IMR-90 (cell line): ENCODE measurements at regions not wholly inside any gene's neighbourhood (a gene's known extent, or its start where the extent isn't known, plus 50 kb on each side); places are given as distances from the start of the nearest gene placed in this dataset.

ENCODE experiments used
- ATAC-seq: fragments of 200-7000 bp; cut with Tn5 transposase; 2 replicates; pipeline ENCODE4 v1.9.1; 2020; ENCODE audit warnings: low read depth, mild to moderate bottlenecking, moderate library complexity
- BruUV-seq: library from RNA; stranded (reverse); fragments of 400-500 nt; replicated peaks from 2 replicates; lab custom pipeline; 2021; lab: Mats Ljungman, UMichigan
- CTCF ChIA-PET: fragments of 300-600 bp; formaldehyde crosslinking; extraction: SDS; loops from one replicate; lab custom pipeline; 2021; ENCODE audit warnings: antibody characterized with exemption; lab: Yijun Ruan, JAX
- POLR2A ChIA-PET: fragments of 300-600 bp; sonication (Branson Sonifier 250); formaldehyde crosslinking; loops from one replicate; lab custom pipeline; 2022; ENCODE audit warnings: antibody characterized with exemption; ENCODE audit not compliant: unreplicated experiment; lab: Charles Lee
- DNase-seq: peaks from one replicate; pipeline ENCODE4 v3.0.0; 2013
- H2AFZ ChIP-seq: replicated peaks from 2 replicates; pipeline ENCODE3; 2013; ENCODE audit warnings: low read length, mild to moderate bottlenecking; ENCODE audit not compliant: poor library complexity
- H2AK5ac ChIP-seq: 2 replicates; pipeline ENCODE4 v1.6.1; 2013; ENCODE audit warnings: low read depth, low read length, inconsistent platforms
- H2AK9ac ChIP-seq: replicated peaks from 2 replicates; pipeline ENCODE3; 2013; ENCODE audit warnings: mild to moderate bottlenecking, low read depth, low read length, moderate library complexity; ENCODE audit not compliant: poor library complexity
- H2BK120ac ChIP-seq: 2 replicates; pipeline ENCODE4 v1.6.1; 2013; ENCODE audit warnings: low read depth, low read length, inconsistent platforms
- H2BK15ac ChIP-seq: 3 replicates; pipeline ENCODE4 v1.6.1; 2013; ENCODE audit warnings: low read depth, low read length, inconsistent platforms
- H2BK20ac ChIP-seq: 2 replicates; pipeline ENCODE4 v1.6.1; 2013; ENCODE audit warnings: low read depth, mild to moderate bottlenecking, inconsistent platforms, low read length, moderate library complexity
- H2BK5ac ChIP-seq: 2 replicates; pipeline ENCODE4 v1.6.1; 2013; ENCODE audit warnings: mild to moderate bottlenecking, low read depth, low read length, inconsistent platforms; ENCODE audit not compliant: poor library complexity, severe bottlenecking
- H3K14ac ChIP-seq: replicated peaks from 2 replicates; pipeline ENCODE4 v1.6.1; 2013; ENCODE audit warnings: low read depth, low read length, inconsistent platforms
- H3K18ac ChIP-seq: 2 replicates; pipeline ENCODE4 v1.6.1; 2013; ENCODE audit warnings: low read depth, low read length, control low read depth
- H3K23ac ChIP-seq: 2 replicates; pipeline ENCODE4 v1.6.1; 2013; ENCODE audit warnings: low read depth, low read length, inconsistent platforms
- H3K27ac ChIP-seq: 2 replicates; pipeline ENCODE4 v1.5.1; 2013; ENCODE audit warnings: mild to moderate bottlenecking, control low read depth, low read length; ENCODE audit not compliant: insufficient read depth
- H3K27me3 ChIP-seq: 2 replicates; pipeline ENCODE4 v1.6.1; 2013; ENCODE audit warnings: low read length; ENCODE audit not compliant: control insufficient read depth, insufficient read depth
- H3K36me3 ChIP-seq: 2 replicates; pipeline ENCODE4 v1.6.1; 2013; ENCODE audit warnings: low read length, mixed read lengths; ENCODE audit not compliant: control insufficient read depth, insufficient read depth
- H3K4ac ChIP-seq: 2 replicates; pipeline ENCODE4 v1.6.1; 2013; ENCODE audit warnings: low read depth, low read length, inconsistent platforms
- H3K4me1 ChIP-seq: 2 replicates; pipeline ENCODE4 v1.6.1; 2013; ENCODE audit warnings: low read length, mixed read lengths; ENCODE audit not compliant: control insufficient read depth, insufficient read depth
- H3K4me2 ChIP-seq: 2 replicates; pipeline ENCODE4 v1.6.1; 2013; ENCODE audit warnings: low read depth, mild to moderate bottlenecking, control low read depth, low read length, moderate library complexity
- H3K4me3 ChIP-seq: 2 replicates; pipeline ENCODE4 v1.5.1; 2013; ENCODE audit warnings: low read depth, mild to moderate bottlenecking, control low read depth, low read length, moderate library complexity; ENCODE audit not compliant: insufficient read depth
- H3K56ac ChIP-seq: 2 replicates; pipeline ENCODE4 v1.6.1; 2013; ENCODE audit warnings: low read length, inconsistent platforms; ENCODE audit not compliant: insufficient read depth; ENCODE audit errors: extremely low read depth
- H3K79me1 ChIP-seq, 2 experiments: 2 replicates each; pipeline ENCODE4 v1.6.1; 2013; ENCODE audit warnings: low read length in 2 of 2, inconsistent platforms in 1 of 2, low read depth in 1 of 2
- H3K9ac ChIP-seq: 2 replicates; pipeline ENCODE4 v1.6.1; 2013; ENCODE audit warnings: low read depth, low read length, control low read depth
- H3K9me1 ChIP-seq: 2 replicates; pipeline ENCODE4 v1.6.1; 2013; ENCODE audit warnings: low read length, inconsistent platforms; ENCODE audit not compliant: insufficient read depth
- H3K9me3 ChIP-seq: 2 replicates; pipeline ENCODE4 v1.6.1; 2013; ENCODE audit warnings: low read length; ENCODE audit not compliant: control insufficient read depth, insufficient read depth
- H4K20me1 ChIP-seq: 2 replicates; pipeline ENCODE4 v1.6.1; 2013; ENCODE audit warnings: low read length, inconsistent platforms; ENCODE audit not compliant: insufficient read depth
- H4K5ac ChIP-seq: 2 replicates; pipeline ENCODE4 v1.6.1; 2013; ENCODE audit warnings: mild to moderate bottlenecking, low read depth, low read length, control low read depth
- H4K8ac ChIP-seq, 2 experiments: 2 replicates each; pipeline ENCODE4 v1.6.1; 2013; ENCODE audit warnings: low read depth in 2 of 2, low read length in 2 of 2, control low read depth in 1 of 2, inconsistent platforms in 1 of 2
- H4K91ac ChIP-seq: 2 replicates; pipeline ENCODE4 v1.6.1; 2013; ENCODE audit warnings: low read depth, low read length, inconsistent platforms; ENCODE audit not compliant: insufficient read depth
- BHLHE40 ChIP-seq: fragments of 150-350 bp; IDR thresholded peaks from 2 replicates; pipeline ENCODE4 v1.6.1; 2016; ENCODE audit warnings: mild to moderate bottlenecking, low read depth, low read length
- CEBPB ChIP-seq: IDR thresholded peaks from 2 replicates; pipeline ENCODE4 v1.6.1; 2012; ENCODE audit warnings: low read depth, low read length, improper control_type of control experiment
- CHD1 ChIP-seq: IDR thresholded peaks from 2 replicates; pipeline ENCODE4 v1.6.1; 2012; ENCODE audit warnings: low read depth, low read length, improper control_type of control experiment
- FOS ChIP-seq: fragments of 150-350 bp; IDR thresholded peaks from 2 replicates; pipeline ENCODE4 v1.6.1; 2016; ENCODE audit warnings: low read depth, low read length
- MAFK ChIP-seq: IDR thresholded peaks from 2 replicates; pipeline ENCODE4 v1.6.1; 2012; ENCODE audit warnings: low read depth, low read length, improper control_type of control experiment
- MAZ ChIP-seq: IDR thresholded peaks from 2 replicates; pipeline ENCODE4 v1.6.1; 2012; ENCODE audit warnings: low read depth, mild to moderate bottlenecking, low read length, improper control_type of control experiment, moderate library complexity, borderline replicate concordance
- MXI1 ChIP-seq: IDR thresholded peaks from 2 replicates; pipeline ENCODE4 v1.6.1; 2012; ENCODE audit warnings: low read depth, mild to moderate bottlenecking, low read length, moderate library complexity, borderline replicate concordance
- NFE2L2 ChIP-seq: fragments of 150-350 bp; IDR thresholded peaks from 2 replicates; pipeline ENCODE4 v1.6.1; 2016; ENCODE audit warnings: low read depth, mild to moderate bottlenecking, low read length
- POLR2A ChIP-seq: IDR thresholded peaks from 2 replicates; pipeline ENCODE4 v1.6.1; 2012; ENCODE audit warnings: mild to moderate bottlenecking, low read depth, low read length
- RAD21 ChIP-seq: IDR thresholded peaks from 2 replicates; pipeline ENCODE4 v1.6.1; 2012; ENCODE audit warnings: low read length, improper control_type of control experiment
- RCOR1 ChIP-seq: IDR thresholded peaks from 2 replicates; pipeline ENCODE4 v1.6.1; 2012; ENCODE audit warnings: mild to moderate bottlenecking, low read length, improper control_type of control experiment; ENCODE audit not compliant: insufficient replicate concordance
- RFX5 ChIP-seq: IDR thresholded peaks from 2 replicates; pipeline ENCODE4 v1.8.0; 2012; ENCODE audit warnings: low read depth, mild to moderate bottlenecking, low read length, moderate library complexity
- SMC3 ChIP-seq: fragments of 150-350 bp; IDR thresholded peaks from 2 replicates; pipeline ENCODE4 v1.6.1; 2016; ENCODE audit warnings: low read depth, mild to moderate bottlenecking, antibody characterized with exemption, low read length, moderate library complexity
- WGBS, 2 experiments: methylation state at CpG; one replicate each; pipeline versions ENCODE4 v1.1.5 to v1.1.7; 2013; ENCODE audit warnings: missing lambda C conversion rate in 2 of 2; ENCODE audit not compliant: insufficient read length in 1 of 2; ENCODE audit errors: extremely low coverage in 2 of 2; 5-methylcytosine and 5-hydroxymethylcytosine counted together
- dilution Hi-C: fragments of 300-500 bp; cut with HindIII; formaldehyde crosslinking; loops from one replicate; pipeline ENCODE4 v1.14.3; 2018; ENCODE audit warnings: low sequenced_read_pairs; ENCODE audit not compliant: unreplicated experiment
- in situ Hi-C: fragments of 300-500 bp; cut with MboI; formaldehyde crosslinking; loops from 3 replicates; pipeline ENCODE4 v1.14.3; 2019; ENCODE audit warnings: low sequenced_read_pairs, inconsistent platforms, mixed read lengths
- intact Hi-C: fragments of 100-400 bp; cut with micrococcal nuclease; formaldehyde crosslinking; loops from 2 replicates; pipeline ENCODE4 v1.10.0; 2022
- TF ChIP-seq, protein P1 (sequence below): conservative IDR thresholded peaks from 2 replicates; pipeline ENCODE4 v1.5.1; 2012; ENCODE audit warnings: mild to moderate bottlenecking, low read depth, low read length, improper control_type of control experiment
- TF ChIP-seq, protein P2 (sequence below): fragments of 150-350 bp; IDR thresholded peaks from 2 replicates; pipeline ENCODE4 v1.6.1; 2016; ENCODE audit warnings: low read depth, mild to moderate bottlenecking, low read length, moderate library complexity, borderline replicate concordance
- TF ChIP-seq, protein P3 (sequence below): fragments of 150-350 bp; IDR thresholded peaks from 2 replicates; pipeline ENCODE4 v1.6.1; 2017; ENCODE audit warnings: mild to moderate bottlenecking, antibody characterized with exemption, low read length, low read depth

DNA sequence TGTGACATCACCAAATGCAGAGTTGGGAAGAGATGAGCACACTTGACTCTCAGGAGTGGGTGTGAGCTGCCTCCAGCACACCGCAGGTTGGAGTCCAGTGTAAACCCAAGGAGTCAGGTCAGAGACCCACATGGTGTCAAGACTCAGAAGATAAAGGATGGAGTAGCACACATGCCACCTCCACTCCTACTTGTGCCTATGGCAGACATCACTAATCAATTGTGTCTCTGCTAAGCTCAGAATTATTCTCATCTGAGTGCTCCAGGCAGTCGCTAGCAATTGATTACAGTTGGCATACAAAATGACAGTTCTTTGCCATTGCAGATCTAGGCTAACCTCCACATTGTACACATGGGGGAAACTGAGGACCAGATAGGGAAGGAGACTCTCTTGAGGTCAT lies 187.1 kb downstream of the RPS24 start:
- ATAC-seq (no peak), DNase-seq (no peak)
- H3K14ac ChIP-seq = no peak overlapping the region
- WGBS, 2 experiments = no CpG with 5 or more reads among the region's 2 CpGs
- H4K20me1 ChIP-seq = no peaks in the 10 kb centered on the region
- no peak overlapping the region for H4K8ac ChIP-seq
- in situ Hi-C loops = no loop called here
- no peak overlapping the region for H2AK9ac ChIP-seq
- no peaks in the 10 kb centered on the region for H3K9me3 ChIP-seq
- ChIA-PET POLR2A (no interaction called here), CTCF (no interaction called here)
- TF ChIP-seq FOS (no peak), CEBPB (no peak), MXI1 (no peak), NFE2L2 (no peak), RFX5 (no peak), MAFK (no peak), CHD1 (no peak), POLR2A (no peak), RCOR1 (no peak), RAD21 (no peak), SMC3 (no peak), BHLHE40 (no peak), MAZ (no peak)
- TF ChIP-seq, protein P1, sequence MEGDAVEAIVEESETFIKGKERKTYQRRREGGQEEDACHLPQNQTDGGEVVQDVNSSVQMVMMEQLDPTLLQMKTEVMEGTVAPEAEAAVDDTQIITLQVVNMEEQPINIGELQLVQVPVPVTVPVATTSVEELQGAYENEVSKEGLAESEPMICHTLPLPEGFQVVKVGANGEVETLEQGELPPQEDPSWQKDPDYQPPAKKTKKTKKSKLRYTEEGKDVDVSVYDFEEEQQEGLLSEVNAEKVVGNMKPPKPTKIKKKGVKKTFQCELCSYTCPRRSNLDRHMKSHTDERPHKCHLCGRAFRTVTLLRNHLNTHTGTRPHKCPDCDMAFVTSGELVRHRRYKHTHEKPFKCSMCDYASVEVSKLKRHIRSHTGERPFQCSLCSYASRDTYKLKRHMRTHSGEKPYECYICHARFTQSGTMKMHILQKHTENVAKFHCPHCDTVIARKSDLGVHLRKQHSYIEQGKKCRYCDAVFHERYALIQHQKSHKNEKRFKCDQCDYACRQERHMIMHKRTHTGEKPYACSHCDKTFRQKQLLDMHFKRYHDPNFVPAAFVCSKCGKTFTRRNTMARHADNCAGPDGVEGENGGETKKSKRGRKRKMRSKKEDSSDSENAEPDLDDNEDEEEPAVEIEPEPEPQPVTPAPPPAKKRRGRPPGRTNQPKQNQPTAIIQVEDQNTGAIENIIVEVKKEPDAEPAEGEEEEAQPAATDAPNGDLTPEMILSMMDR = no peak
- TF ChIP-seq, protein P2, sequence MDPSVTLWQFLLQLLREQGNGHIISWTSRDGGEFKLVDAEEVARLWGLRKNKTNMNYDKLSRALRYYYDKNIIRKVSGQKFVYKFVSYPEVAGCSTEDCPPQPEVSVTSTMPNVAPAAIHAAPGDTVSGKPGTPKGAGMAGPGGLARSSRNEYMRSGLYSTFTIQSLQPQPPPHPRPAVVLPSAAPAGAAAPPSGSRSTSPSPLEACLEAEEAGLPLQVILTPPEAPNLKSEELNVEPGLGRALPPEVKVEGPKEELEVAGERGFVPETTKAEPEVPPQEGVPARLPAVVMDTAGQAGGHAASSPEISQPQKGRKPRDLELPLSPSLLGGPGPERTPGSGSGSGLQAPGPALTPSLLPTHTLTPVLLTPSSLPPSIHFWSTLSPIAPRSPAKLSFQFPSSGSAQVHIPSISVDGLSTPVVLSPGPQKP = no peak
- TF ChIP-seq, protein P3, sequence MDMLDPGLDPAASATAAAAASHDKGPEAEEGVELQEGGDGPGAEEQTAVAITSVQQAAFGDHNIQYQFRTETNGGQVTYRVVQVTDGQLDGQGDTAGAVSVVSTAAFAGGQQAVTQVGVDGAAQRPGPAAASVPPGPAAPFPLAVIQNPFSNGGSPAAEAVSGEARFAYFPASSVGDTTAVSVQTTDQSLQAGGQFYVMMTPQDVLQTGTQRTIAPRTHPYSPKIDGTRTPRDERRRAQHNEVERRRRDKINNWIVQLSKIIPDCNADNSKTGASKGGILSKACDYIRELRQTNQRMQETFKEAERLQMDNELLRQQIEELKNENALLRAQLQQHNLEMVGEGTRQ = no peak
- no peak overlapping the region for H2BK15ac ChIP-seq
- no peak overlapping the region for H2BK120ac ChIP-seq
- H3K4me2 ChIP-seq = no peak overlapping the region
- BruUV-seq = no TSS peak
- H3K27me3 ChIP-seq = no peaks in the 10 kb centered on the region
- no peak overlapping the region for H2AFZ ChIP-seq
- no peak overlapping the region for H3K9ac ChIP-seq
- no peak overlapping the region for H3K23ac ChIP-seq
- no peak overlapping the region for H2AK5ac ChIP-seq
- no peaks in the 10 kb centered on the region for H3K36me3 ChIP-seq
- intact Hi-C loops = no loop called here
- no peak overlapping the region for H3K4me3 ChIP-seq
- H3K4ac ChIP-seq = no peak overlapping the region
- H3K4me1 ChIP-seq = peaks cover 11% of the 10 kb centered on the region
- H2BK5ac ChIP-seq = no peak overlapping the region
- H3K56ac ChIP-seq = no peak overlapping the region
- no peaks in the 10 kb centered on the region for H3K79me1 ChIP-seq
- no peak overlapping the region for H4K91ac ChIP-seq
- H3K18ac ChIP-seq = no peak overlapping the region
- H2BK20ac ChIP-seq = no peak overlapping the region
- H3K27ac ChIP-seq = no peak overlapping the region
- H3K9me1 ChIP-seq = peaks cover 19% of the 10 kb centered on the region
- dilution Hi-C loops = no loop called here
- no peak overlapping the region for H4K5ac ChIP-seq
